GM18520 (cell line): ENCODE measurements at regions not wholly inside any gene's neighbourhood (a gene's known extent, or its start where the extent isn't known, plus 50 kb on each side); places are given as distances from the start of the nearest gene placed in this dataset.
A peak's percentile ranks its signal among the peaks of the same experiment; 100 is the strongest.
"Not testable (repeated sequence)": the region's sequence is repeated elsewhere in the genome, so short reads cannot be mapped to it uniquely, and the experiment has no call there.

Experiments used
- ATAC-seq: cut with Tn5 transposase; IDR thresholded peaks from one replicate; pipeline ENCODE4 v1.9.1; 2021; ENCODE audit not compliant: unreplicated experiment

- ATAC-seq = no peak
Observed at GRCh38 chr12:75685617-75686225, 174.3 kb upstream of the KRR1 start.

- no peak for ATAC-seq
Observed at GRCh38 chr12:75684678-75685616, 173.5 kb upstream of the KRR1 start.

- ATAC-seq = not testable (repeated sequence)
Observed at GRCh38 chr12:75683995-75684586, 172.7 kb upstream of the KRR1 start.

- no peak for ATAC-seq
Observed at GRCh38 chr12:75683220-75683619, 171.8 kb upstream of the KRR1 start.

GRCh38 chr12:75677522-75677921 lies 166.1 kb upstream of the KRR1 start:
- no peak for ATAC-seq

GRCh38 chr12:75674393-75674792 lies 163.0 kb upstream of the KRR1 start:
- no peak for ATAC-seq

- ATAC-seq = no peak
Observed at GRCh38 chr12:75672200-75672599, 160.8 kb upstream of the KRR1 start.

GRCh38 chr12:75670216-75670615 lies 158.8 kb upstream of the KRR1 start:
- ATAC-seq = no peak

- ATAC-seq = no peak
Observed at GRCh38 chr12:75666939-75667334, 155.5 kb upstream of the KRR1 start.

GRCh38 chr12:75666126-75666938 lies 154.9 kb upstream of the KRR1 start:
- ATAC-seq = no peak

GRCh38 chr12:75665216-75665615 lies 153.8 kb upstream of the KRR1 start:
- no peak for ATAC-seq

- peak; percentile 91 for ATAC-seq
Observed at GRCh38 chr12:75662511-75663159, 151.2 kb upstream of the KRR1 start.

GRCh38 chr12:75661908-75662307 lies 150.5 kb upstream of the KRR1 start:
- ATAC-seq = no peak

GRCh38 chr12:75660805-75661404 lies 149.5 kb upstream of the KRR1 start:
- ATAC-seq = no peak

- ATAC-seq = no peak
Observed at GRCh38 chr12:75660107-75660530, 148.7 kb upstream of the KRR1 start.

GRCh38 chr12:75658901-75659823 lies 147.8 kb upstream of the KRR1 start:
- no peak for ATAC-seq

GRCh38 chr12:75658286-75658685 lies 146.9 kb upstream of the KRR1 start:
- no peak for ATAC-seq

GRCh38 chr12:75657831-75658230 lies 146.4 kb upstream of the KRR1 start:
- ATAC-seq = no peak

GRCh38 chr12:75657354-75657753 lies 145.9 kb upstream of the KRR1 start:
- ATAC-seq = not testable (repeated sequence)
